Liver (tissue), 3 donors: ENCODE measurements at regions not wholly inside any gene's neighbourhood (a gene's known extent, or its start where the extent isn't known, plus 50 kb on each side); places are given as distances from the start of the nearest gene placed in this dataset.

Experiments used
- CTCF ChIP-seq: fragments of 150-350 bp; IDR thresholded peaks from 2 replicates; pipeline ENCODE4 v1.5.1; 2017; ENCODE audit warnings: improper control_type of control experiment, low read depth, low read length; ENCODE audit not compliant: missing input control
- TAF1 ChIP-seq: conservative IDR thresholded peaks from 2 replicates; pipeline ENCODE4 v1.6.1; 2016; ENCODE audit warnings: antibody characterized with exemption, mild to moderate bottlenecking
- donor health status: healthy.
- donor health status: healthy.

GRCh38 chr15:36370731-36371112, 208.7 kb upstream of the CDIN1 start:
- TF ChIP-seq TAF1 (no peak), CTCF (no peak)
